ENCODE measurements at regions not wholly inside any gene's neighbourhood (a gene's known extent, or its start where the extent isn't known, plus 50 kb on each side); places are given as distances from the start of the nearest gene placed in this dataset.

DNA sequence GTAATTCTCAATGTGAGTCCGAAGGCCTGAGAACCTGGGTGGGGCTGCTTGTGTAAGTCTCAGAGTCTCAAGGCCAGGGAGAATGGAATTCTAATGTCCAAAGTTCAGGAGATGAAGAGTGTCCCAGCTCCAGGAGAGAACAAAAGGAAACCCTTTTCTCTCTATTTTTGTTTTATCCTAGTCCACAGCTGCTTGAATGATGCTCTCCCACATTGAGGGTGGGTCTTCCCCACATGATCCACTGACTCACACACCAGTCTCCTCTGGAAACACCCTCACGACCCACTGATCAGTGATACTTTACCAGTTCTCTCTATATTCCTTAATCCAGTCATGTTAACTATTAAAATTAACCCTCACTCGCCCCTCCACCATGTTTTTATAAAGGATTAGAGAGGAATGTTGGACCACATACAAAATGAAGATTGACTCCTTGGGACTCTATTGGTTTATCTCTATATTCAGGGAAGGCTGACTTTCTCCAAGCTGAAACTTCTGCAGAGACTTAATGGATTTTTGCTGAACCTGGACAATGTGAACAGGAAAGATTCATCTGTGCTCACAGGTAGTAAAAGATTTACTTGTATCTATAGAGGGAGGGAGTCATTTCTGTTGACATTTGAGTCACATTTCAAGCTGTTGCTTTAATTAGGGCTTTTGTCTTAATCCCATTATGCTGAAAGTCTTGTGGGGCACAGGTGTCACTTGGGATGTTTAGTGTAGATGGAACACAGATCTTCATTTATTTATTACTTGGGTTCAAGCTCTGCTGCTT, 1061.0 kb upstream of the TMEM132C start:
- H3K27me3 ChIP-seq (ENCODE audit: control insufficient read depth in 1 of 2, insufficient read depth in 2 of 2, low read length in 2 of 2) = no peaks in the 10 kb centered on the region
- no peaks in the 10 kb centered on the region for H3K4me1 ChIP-seq (ENCODE audit: control insufficient read depth in 1 of 2, insufficient read depth in 2 of 2, low read length in 2 of 2)
- H3K27ac ChIP-seq (ENCODE audit: low read depth, low read length) = no peak overlapping the region
- no peaks in the 10 kb centered on the region for H3K36me3 ChIP-seq (ENCODE audit: control insufficient read depth in 1 of 2, insufficient read depth in 2 of 2, low read length in 2 of 2)
- no peak overlapping the region for H3K9ac ChIP-seq (ENCODE audit: low read depth in 1 of 2, low read length in 2 of 2)
- H3K4me3 ChIP-seq (ENCODE audit: low read depth in 1 of 2, low read length in 2 of 2) = no peak overlapping the region
- peaks cover 0 to 2% of the 10 kb centered on the region in 2 donors for H3K9me3 ChIP-seq (ENCODE audit: control insufficient read depth in 1 of 2, low read length in 2 of 2)

DNA sequence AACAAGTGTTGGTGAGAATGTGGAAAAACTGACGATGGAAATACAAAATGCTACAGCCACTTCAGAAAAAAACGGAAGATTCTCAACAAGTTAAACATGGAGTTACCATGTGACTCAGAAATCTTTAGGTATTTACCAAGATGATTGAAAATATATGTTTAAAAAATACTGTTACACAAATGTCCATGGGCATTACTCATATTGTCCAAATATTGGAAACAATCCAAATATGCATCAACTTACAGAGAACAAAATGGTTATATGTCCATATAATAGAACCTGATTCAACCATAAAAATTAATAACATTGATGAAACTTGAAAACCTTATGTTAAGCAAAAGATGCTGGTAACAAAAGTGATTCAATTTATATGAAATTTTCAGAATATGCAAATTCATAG, 1057.7 kb upstream of the TMEM132C start:
- Histone ChIP-seq H3K4me3 (ENCODE audit: low read depth in 1 of 2, low read length in 2 of 2) (no peak overlapping the region), H3K27ac (ENCODE audit: low read depth, low read length) (no peak overlapping the region), H3K27me3 (ENCODE audit: control insufficient read depth in 1 of 2, insufficient read depth in 2 of 2, low read length in 2 of 2) (no peaks in the 10 kb centered on the region), H3K36me3 (ENCODE audit: control insufficient read depth in 1 of 2, insufficient read depth in 2 of 2, low read length in 2 of 2) (no peaks in the 10 kb centered on the region), H3K9ac (ENCODE audit: low read depth in 1 of 2, low read length in 2 of 2) (no peak overlapping the region), H3K4me1 (ENCODE audit: control insufficient read depth in 1 of 2, insufficient read depth in 2 of 2, low read length in 2 of 2) (no peaks in the 10 kb centered on the region), H3K9me3 (ENCODE audit: control insufficient read depth in 1 of 2, low read length in 2 of 2) (peaks cover 0 to 2% of the 10 kb centered on the region in 2 donors)

DNA sequence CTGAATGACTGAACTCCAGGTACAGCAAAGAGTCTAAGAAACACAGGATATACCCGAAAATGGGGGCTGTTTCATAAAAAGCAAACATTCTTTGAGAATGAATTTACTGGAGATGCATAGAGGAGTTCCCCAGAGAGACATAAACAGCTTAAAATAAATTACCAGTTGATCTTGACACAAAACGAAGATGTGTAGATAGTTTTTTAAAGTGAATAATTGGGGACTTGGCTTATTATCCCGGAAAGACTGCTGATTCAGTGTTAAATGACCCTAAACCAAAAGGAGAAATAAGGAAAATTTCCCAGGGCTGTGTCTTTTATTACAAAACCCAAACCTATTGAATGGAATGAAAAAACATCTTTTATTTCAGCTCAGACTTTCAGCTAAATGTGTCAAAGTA, 1052.8 kb upstream of the TMEM132C start:
- no peak overlapping the region for H3K27ac ChIP-seq (ENCODE audit: low read depth, low read length)
- no peaks in the 10 kb centered on the region for H3K36me3 ChIP-seq (ENCODE audit: control insufficient read depth in 1 of 2, insufficient read depth in 2 of 2, low read length in 2 of 2)
- no peak overlapping the region for H3K4me3 ChIP-seq (ENCODE audit: low read depth in 1 of 2, low read length in 2 of 2)
- H3K9ac ChIP-seq (ENCODE audit: low read depth in 1 of 2, low read length in 2 of 2) = no peak overlapping the region
- H3K4me1 ChIP-seq (ENCODE audit: control insufficient read depth in 1 of 2, insufficient read depth in 2 of 2, low read length in 2 of 2) = no peaks in the 10 kb centered on the region
- H3K9me3 ChIP-seq (ENCODE audit: control insufficient read depth in 1 of 2, low read length in 2 of 2) = no peaks in the 10 kb centered on the region
- H3K27me3 ChIP-seq (ENCODE audit: control insufficient read depth in 1 of 2, insufficient read depth in 2 of 2, low read length in 2 of 2) = no peaks in the 10 kb centered on the region

DNA sequence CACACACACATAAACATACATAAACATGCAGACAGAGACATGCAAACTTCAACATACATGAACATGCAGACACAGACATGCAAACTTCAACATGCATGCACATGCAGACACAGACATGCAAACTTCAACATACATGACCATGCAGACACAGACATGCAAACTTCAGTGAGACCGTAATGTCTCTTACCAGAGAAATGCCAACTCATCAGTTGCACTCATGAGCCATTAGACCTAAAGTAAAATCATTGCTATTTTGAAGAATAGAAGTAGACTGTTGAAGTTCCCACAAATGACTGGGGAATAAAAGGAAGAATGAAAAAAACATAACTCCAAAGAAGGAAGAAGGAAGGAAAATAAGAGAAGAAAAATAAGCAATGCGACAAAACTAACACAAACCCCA, 1044.0 kb upstream of the TMEM132C start:
- peaks cover 0 to 2% of the 10 kb centered on the region in 2 donors for H3K9me3 ChIP-seq (ENCODE audit: control insufficient read depth in 1 of 2, low read length in 2 of 2)
- no peak overlapping the region for H3K27ac ChIP-seq (ENCODE audit: low read depth, low read length)
- H3K4me1 ChIP-seq (ENCODE audit: control insufficient read depth in 1 of 2, insufficient read depth in 2 of 2, low read length in 2 of 2) = no peaks in the 10 kb centered on the region
- H3K36me3 ChIP-seq (ENCODE audit: control insufficient read depth in 1 of 2, insufficient read depth in 2 of 2, low read length in 2 of 2) = no peaks in the 10 kb centered on the region
- no peak overlapping the region for H3K4me3 ChIP-seq (ENCODE audit: low read depth in 1 of 2, low read length in 2 of 2)
- no peak overlapping the region for H3K9ac ChIP-seq (ENCODE audit: low read depth in 1 of 2, low read length in 2 of 2)
- H3K27me3 ChIP-seq (ENCODE audit: control insufficient read depth in 1 of 2, insufficient read depth in 2 of 2, low read length in 2 of 2) = no peaks in the 10 kb centered on the region

DNA sequence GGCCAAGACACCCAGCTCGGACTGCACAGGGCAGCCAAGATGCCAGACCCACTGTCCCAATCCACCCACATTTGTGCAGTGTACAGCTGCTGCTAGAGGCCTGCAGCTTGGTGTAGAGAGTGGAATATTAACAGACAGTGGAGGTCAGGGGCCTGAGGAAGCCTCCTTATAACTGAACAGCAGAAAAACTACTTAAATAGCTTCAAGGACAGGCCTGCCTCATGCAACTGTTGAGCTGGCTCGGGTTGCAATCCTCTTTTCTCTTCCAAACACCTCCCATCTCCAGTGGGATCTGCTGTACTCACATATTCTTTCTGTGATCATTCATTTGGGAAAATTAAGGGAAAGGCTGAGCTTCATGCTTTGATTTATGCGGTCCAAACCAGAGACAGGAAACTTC, 1043.2 kb upstream of the TMEM132C start:
- Histone ChIP-seq H3K27me3 (ENCODE audit: control insufficient read depth in 1 of 2, insufficient read depth in 2 of 2, low read length in 2 of 2) (no peaks in the 10 kb centered on the region), H3K4me1 (ENCODE audit: control insufficient read depth in 1 of 2, insufficient read depth in 2 of 2, low read length in 2 of 2) (no peaks in the 10 kb centered on the region), H3K9me3 (ENCODE audit: control insufficient read depth in 1 of 2, low read length in 2 of 2) (peaks cover 0 to 2% of the 10 kb centered on the region in 2 donors), H3K4me3 (ENCODE audit: low read depth in 1 of 2, low read length in 2 of 2) (no peak overlapping the region), H3K27ac (ENCODE audit: low read depth, low read length) (no peak overlapping the region), H3K9ac (ENCODE audit: low read depth in 1 of 2, low read length in 2 of 2) (no peak overlapping the region), H3K36me3 (ENCODE audit: control insufficient read depth in 1 of 2, insufficient read depth in 2 of 2, low read length in 2 of 2) (no peaks in the 10 kb centered on the region)

DNA sequence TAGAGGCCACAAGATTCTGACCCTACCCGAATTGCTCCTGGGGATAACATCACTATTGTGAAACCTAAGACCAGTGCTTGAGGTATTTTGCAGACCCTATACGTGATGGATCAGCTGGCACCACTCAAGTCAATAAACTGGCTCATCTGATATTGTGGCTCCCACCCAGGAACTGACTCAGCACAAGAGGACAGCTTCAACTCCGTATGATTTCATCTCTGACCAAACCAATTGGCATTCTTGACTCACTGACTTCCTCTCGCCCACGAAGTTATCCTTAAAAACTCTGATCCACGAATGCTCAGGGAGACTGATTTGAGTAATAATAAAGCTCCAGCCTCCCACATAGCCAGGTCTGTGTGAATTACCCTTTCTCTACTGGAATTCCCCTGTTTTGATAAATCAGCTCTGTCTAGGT, 1036.1 kb upstream of the TMEM132C start:
- H3K9ac ChIP-seq (ENCODE audit: low read depth in 1 of 2, low read length in 2 of 2) = no peak overlapping the region
- no peak overlapping the region for H3K27ac ChIP-seq (ENCODE audit: low read depth, low read length)
- H3K27me3 ChIP-seq (ENCODE audit: control insufficient read depth in 1 of 2, insufficient read depth in 2 of 2, low read length in 2 of 2) = no peaks in the 10 kb centered on the region
- H3K9me3 ChIP-seq (ENCODE audit: control insufficient read depth in 1 of 2, low read length in 2 of 2) = no peaks in the 10 kb centered on the region
- H3K4me3 ChIP-seq (ENCODE audit: low read depth in 1 of 2, low read length in 2 of 2) = no peak overlapping the region
- no peaks in the 10 kb centered on the region for H3K36me3 ChIP-seq (ENCODE audit: control insufficient read depth in 1 of 2, insufficient read depth in 2 of 2, low read length in 2 of 2)
- no peaks in the 10 kb centered on the region for H3K4me1 ChIP-seq (ENCODE audit: control insufficient read depth in 1 of 2, insufficient read depth in 2 of 2, low read length in 2 of 2)

DNA sequence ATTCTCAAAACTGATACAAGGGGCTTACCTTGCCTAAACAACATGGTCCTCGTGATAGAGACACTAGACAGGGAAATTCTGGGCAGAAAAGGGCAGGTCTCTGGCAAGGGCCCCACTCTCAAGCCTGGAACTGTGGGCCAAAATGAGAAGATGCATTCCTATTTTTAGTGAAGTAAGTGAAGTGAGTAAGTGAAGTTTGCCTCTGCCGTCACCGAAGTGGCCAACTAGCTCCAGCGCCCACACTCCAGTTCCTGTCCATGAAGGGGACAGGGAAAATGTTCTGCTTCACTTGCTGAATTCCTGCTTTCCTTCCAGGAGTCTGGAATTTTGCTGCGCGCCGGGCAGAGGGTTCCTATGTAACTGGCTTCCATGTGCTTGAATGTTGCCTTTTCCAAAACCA, 1035.6 kb upstream of the TMEM132C start:
- no peak overlapping the region for H3K4me3 ChIP-seq (ENCODE audit: low read depth in 1 of 2, low read length in 2 of 2)
- no peaks in the 10 kb centered on the region for H3K4me1 ChIP-seq (ENCODE audit: control insufficient read depth in 1 of 2, insufficient read depth in 2 of 2, low read length in 2 of 2)
- no peak overlapping the region for H3K27ac ChIP-seq (ENCODE audit: low read depth, low read length)
- no peaks in the 10 kb centered on the region for H3K27me3 ChIP-seq (ENCODE audit: control insufficient read depth in 1 of 2, insufficient read depth in 2 of 2, low read length in 2 of 2)
- H3K9ac ChIP-seq (ENCODE audit: low read depth in 1 of 2, low read length in 2 of 2) = no peak overlapping the region
- no peaks in the 10 kb centered on the region for H3K9me3 ChIP-seq (ENCODE audit: control insufficient read depth in 1 of 2, low read length in 2 of 2)
- H3K36me3 ChIP-seq (ENCODE audit: control insufficient read depth in 1 of 2, insufficient read depth in 2 of 2, low read length in 2 of 2) = no peaks in the 10 kb centered on the region

DNA sequence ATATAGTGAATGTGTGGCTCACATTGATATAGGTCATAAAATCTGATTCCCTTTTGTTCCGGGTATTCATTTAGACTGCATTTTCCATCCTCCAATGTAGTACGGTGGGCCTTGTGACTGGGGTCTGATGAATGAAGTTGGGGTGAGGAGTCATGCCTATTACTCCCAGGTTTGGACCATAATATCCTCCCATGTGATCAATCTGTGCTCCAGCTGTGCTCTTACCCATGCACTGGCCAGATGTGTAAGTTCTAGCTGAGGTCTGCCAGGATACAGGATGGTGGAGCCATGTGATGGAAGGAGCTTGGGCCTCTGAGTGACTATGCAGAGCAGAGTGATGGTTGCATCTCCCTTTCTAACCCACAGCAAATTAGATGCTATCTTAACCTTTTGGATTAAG, 1034.0 kb upstream of the TMEM132C start:
- Histone ChIP-seq H3K27me3 (ENCODE audit: control insufficient read depth in 1 of 2, insufficient read depth in 2 of 2, low read length in 2 of 2) (no peaks in the 10 kb centered on the region), H3K4me3 (ENCODE audit: low read depth in 1 of 2, low read length in 2 of 2) (no peak overlapping the region), H3K4me1 (ENCODE audit: control insufficient read depth in 1 of 2, insufficient read depth in 2 of 2, low read length in 2 of 2) (no peaks in the 10 kb centered on the region), H3K9ac (ENCODE audit: low read depth in 1 of 2, low read length in 2 of 2) (no peak overlapping the region), H3K27ac (ENCODE audit: low read depth, low read length) (no peak overlapping the region), H3K9me3 (ENCODE audit: control insufficient read depth in 1 of 2, low read length in 2 of 2) (no peaks in the 10 kb centered on the region), H3K36me3 (ENCODE audit: control insufficient read depth in 1 of 2, insufficient read depth in 2 of 2, low read length in 2 of 2) (no peaks in the 10 kb centered on the region)

DNA sequence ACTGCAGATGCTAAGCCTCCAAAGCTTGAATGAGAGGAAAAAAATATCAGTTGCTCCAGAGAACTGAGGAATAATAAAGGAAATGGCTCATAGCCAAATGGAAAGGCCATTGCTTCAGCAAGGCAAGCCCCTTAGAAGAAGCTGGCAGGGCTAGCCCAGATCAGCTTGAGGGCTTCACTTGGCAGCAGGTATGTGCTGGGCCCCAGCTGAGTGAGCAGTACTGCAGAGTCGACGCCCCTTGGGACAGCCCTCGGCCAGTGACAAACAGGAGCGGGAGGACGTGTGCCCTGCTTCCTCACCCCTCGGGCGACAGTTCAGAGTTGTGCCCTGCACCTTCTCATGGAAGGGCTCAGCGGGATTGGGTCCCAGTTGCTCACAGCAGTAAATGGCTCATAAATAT, 1031.2 kb upstream of the TMEM132C start:
- Histone ChIP-seq H3K9ac (ENCODE audit: low read depth in 1 of 2, low read length in 2 of 2) (no peak overlapping the region), H3K27me3 (ENCODE audit: control insufficient read depth in 1 of 2, insufficient read depth in 2 of 2, low read length in 2 of 2) (no peaks in the 10 kb centered on the region), H3K36me3 (ENCODE audit: control insufficient read depth in 1 of 2, insufficient read depth in 2 of 2, low read length in 2 of 2) (no peaks in the 10 kb centered on the region), H3K27ac (ENCODE audit: low read depth, low read length) (no peak overlapping the region), H3K4me3 (ENCODE audit: low read depth in 1 of 2, low read length in 2 of 2) (no peak overlapping the region), H3K4me1 (ENCODE audit: control insufficient read depth in 1 of 2, insufficient read depth in 2 of 2, low read length in 2 of 2) (no peaks in the 10 kb centered on the region), H3K9me3 (ENCODE audit: control insufficient read depth in 1 of 2, low read length in 2 of 2) (no peaks in the 10 kb centered on the region)

DNA sequence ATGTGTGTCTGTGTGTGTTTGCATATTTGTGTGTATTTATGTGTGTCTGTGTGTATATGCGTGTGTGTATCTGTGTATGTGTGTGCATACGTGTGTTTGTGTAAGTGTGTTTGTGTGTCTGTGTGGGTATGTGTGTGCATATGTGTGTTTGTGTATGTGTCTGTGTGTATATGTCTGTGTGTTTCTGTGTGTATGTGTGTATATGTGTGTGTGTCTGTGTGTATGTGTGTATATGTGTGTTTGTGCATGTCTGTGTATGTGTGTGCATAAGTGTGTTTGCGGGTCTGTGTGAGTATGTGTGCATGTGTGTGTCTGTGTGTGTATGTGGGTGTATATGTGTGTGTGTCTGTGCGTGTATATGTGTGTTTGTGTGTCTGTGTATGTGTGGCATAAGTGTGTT, 1030.5 kb upstream of the TMEM132C start:
- Histone ChIP-seq H3K9me3 (ENCODE audit: control insufficient read depth in 1 of 2, low read length in 2 of 2) (no peaks in the 10 kb centered on the region), H3K4me3 (ENCODE audit: low read depth in 1 of 2, low read length in 2 of 2) (no peak overlapping the region), H3K27ac (ENCODE audit: low read depth, low read length) (no peak overlapping the region), H3K27me3 (ENCODE audit: control insufficient read depth in 1 of 2, insufficient read depth in 2 of 2, low read length in 2 of 2) (no peaks in the 10 kb centered on the region), H3K4me1 (ENCODE audit: control insufficient read depth in 1 of 2, insufficient read depth in 2 of 2, low read length in 2 of 2) (no peaks in the 10 kb centered on the region), H3K36me3 (ENCODE audit: control insufficient read depth in 1 of 2, insufficient read depth in 2 of 2, low read length in 2 of 2) (no peaks in the 10 kb centered on the region), H3K9ac (ENCODE audit: low read depth in 1 of 2, low read length in 2 of 2) (no peak overlapping the region)
